Hepatocyte (in vitro differentiated cells): ENCODE measurements at regions not wholly inside any gene's neighbourhood (a gene's known extent, or its start where the extent isn't known, plus 50 kb on each side); places are given as distances from the start of the nearest gene placed in this dataset.

Experiments used
- DNase-seq: peaks from one replicate; pipeline ENCODE4 v3.0.0-alpha.2; 2016; ENCODE audit warnings: low spot score
- H2AFZ ChIP-seq: fragments of 200-600 bp; sonication (generic); 2 replicates; pipeline ENCODE4 v1.6.0; 2016; ENCODE audit warnings: antibody characterized with exemption, mild to moderate bottlenecking
- H3K27ac ChIP-seq: fragments of 200-600 bp; sonication (generic); 2 replicates; pipeline ENCODE4 v1.5.1; 2016; ENCODE audit warnings: mild to moderate bottlenecking
- H3K27me3 ChIP-seq: fragments of 200-600 bp; sonication (generic); 2 replicates; pipeline ENCODE4 v1.6.1; 2016
- H3K36me3 ChIP-seq: fragments of 200-600 bp; sonication (generic); replicated peaks from 2 replicates; pipeline ENCODE4 v1.5.1; 2016; ENCODE audit warnings: low read depth; ENCODE audit not compliant: insufficient read depth
- H3K4me1 ChIP-seq: fragments of 200-600 bp; sonication (generic); 2 replicates; pipeline ENCODE4 v1.5.1; 2016; ENCODE audit warnings: mild to moderate bottlenecking, moderate library complexity; ENCODE audit not compliant: insufficient read depth
- H3K4me2 ChIP-seq: fragments of 200-600 bp; sonication (generic); 2 replicates; pipeline ENCODE4 v1.6.0; 2016
- H3K4me3 ChIP-seq: fragments of 200-600 bp; sonication (generic); 2 replicates; pipeline ENCODE4 v1.5.1; 2016; ENCODE audit warnings: mild to moderate bottlenecking
- H3K79me2 ChIP-seq: fragments of 200-600 bp; sonication (generic); 2 replicates; pipeline ENCODE4 v1.6.0; 2017; ENCODE audit warnings: mild to moderate bottlenecking
- H3K9me2 ChIP-seq: fragments of 200-600 bp; sonication (generic); replicated peaks from 2 replicates; pipeline ENCODE4 v1.6.0; 2017; ENCODE audit warnings: mild to moderate bottlenecking; ENCODE audit not compliant: insufficient read depth
- H3K9me3 ChIP-seq: fragments of 200-600 bp; sonication (generic); 2 replicates; pipeline ENCODE4 v1.5.1; 2016; ENCODE audit warnings: low read depth, mild to moderate bottlenecking
- H4K20me1 ChIP-seq: fragments of 200-600 bp; sonication (generic); 2 replicates; pipeline ENCODE4 v1.6.0; 2016; ENCODE audit warnings: mild to moderate bottlenecking; ENCODE audit not compliant: insufficient read depth, poor library complexity, severe bottlenecking
- EZH2 ChIP-seq: fragments of 200-600 bp; sonication (generic); IDR thresholded peaks from 2 replicates; pipeline ENCODE4 v1.6.1; 2016; ENCODE audit warnings: antibody characterized with exemption, mild to moderate bottlenecking, borderline replicate concordance
- EZH2phosphoT487 ChIP-seq: fragments of 200-600 bp; sonication (generic); IDR thresholded peaks from one replicate; pipeline ENCODE4 v1.6.1; 2018; ENCODE audit warnings: antibody characterized with exemption, mild to moderate bottlenecking, low read depth, moderate library complexity; ENCODE audit not compliant: unreplicated experiment, severe bottlenecking
- WGBS: methylation state at CpG from one replicate; pipeline ENCODE4 v1.1.6; 2016; ENCODE audit warnings: low lambda C conversion rate; ENCODE audit errors: missing lambda C conversion rate; 5-methylcytosine and 5-hydroxymethylcytosine counted together
- TF ChIP-seq, protein P1 (sequence below): fragments of 200-600 bp; sonication (generic); IDR thresholded peaks from 2 replicates; pipeline ENCODE4 v1.5.1; 2016; ENCODE audit warnings: antibody characterized with exemption, mild to moderate bottlenecking; ENCODE audit not compliant: poor library complexity

DNA sequence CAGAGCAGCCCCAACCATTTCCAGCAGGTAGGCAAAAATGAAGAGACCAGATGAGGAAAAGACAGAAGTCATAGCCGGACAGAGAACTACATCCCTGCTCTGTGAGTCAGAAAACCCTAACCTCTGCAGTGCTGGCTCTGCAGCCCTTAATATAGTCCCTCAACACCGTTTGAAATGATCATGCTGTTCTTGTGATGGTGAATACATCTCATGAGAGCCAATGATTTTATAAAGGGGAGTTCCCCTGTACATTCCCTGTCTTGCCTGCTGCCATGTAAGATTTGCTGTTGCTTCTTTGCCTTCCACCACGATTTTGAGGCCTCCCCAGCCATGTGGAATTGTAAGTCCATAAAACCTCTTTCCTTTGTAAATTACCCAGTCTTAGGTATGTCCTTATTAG lies 216.8 kb upstream of the RFX3 start:
- Histone ChIP-seq H3K9me2 (no peaks in the 10 kb centered on the region), H3K79me2 (no peaks in the 10 kb centered on the region), H3K27ac (no peak overlapping the region), H3K27me3 (no peaks in the 10 kb centered on the region), H3K36me3 (no peaks in the 10 kb centered on the region), H3K9me3 (no peaks in the 10 kb centered on the region), H3K4me2 (no peak overlapping the region), H3K4me1 (no peaks in the 10 kb centered on the region), H4K20me1 (no peaks in the 10 kb centered on the region), H3K4me3 (no peak overlapping the region), H2AFZ (no peak overlapping the region)
- DNase-seq, result no peak
- WGBS, result 71% methylated on average over 3 of the region's 3 CpGs
- TF ChIP-seq, protein P1, sequence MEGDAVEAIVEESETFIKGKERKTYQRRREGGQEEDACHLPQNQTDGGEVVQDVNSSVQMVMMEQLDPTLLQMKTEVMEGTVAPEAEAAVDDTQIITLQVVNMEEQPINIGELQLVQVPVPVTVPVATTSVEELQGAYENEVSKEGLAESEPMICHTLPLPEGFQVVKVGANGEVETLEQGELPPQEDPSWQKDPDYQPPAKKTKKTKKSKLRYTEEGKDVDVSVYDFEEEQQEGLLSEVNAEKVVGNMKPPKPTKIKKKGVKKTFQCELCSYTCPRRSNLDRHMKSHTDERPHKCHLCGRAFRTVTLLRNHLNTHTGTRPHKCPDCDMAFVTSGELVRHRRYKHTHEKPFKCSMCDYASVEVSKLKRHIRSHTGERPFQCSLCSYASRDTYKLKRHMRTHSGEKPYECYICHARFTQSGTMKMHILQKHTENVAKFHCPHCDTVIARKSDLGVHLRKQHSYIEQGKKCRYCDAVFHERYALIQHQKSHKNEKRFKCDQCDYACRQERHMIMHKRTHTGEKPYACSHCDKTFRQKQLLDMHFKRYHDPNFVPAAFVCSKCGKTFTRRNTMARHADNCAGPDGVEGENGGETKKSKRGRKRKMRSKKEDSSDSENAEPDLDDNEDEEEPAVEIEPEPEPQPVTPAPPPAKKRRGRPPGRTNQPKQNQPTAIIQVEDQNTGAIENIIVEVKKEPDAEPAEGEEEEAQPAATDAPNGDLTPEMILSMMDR, result no peak
- no peak for TF ChIP-seq EZH2phosphoT487
- no peak for TF ChIP-seq EZH2

DNA sequence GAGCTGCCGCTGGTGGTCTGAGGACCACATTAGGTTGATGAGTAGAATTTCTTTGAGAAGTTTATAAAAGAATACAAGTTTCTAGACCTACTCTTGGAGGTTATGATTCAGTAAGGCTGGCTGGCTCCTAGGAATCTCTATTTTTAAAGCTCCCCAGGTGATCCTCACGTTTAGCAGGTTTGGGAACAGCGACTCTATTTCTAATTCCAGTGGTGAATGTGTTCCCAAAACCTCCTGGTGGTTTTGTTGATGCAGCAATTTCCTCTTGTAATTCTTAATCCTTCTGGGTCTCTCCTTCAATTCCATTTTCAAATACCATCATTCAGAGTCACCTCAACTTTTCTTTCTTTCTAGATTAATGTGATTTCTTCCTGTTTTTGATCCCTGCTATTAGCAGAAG lies 215.9 kb upstream of the RFX3 start:
- no peaks in the 10 kb centered on the region for H3K4me1 ChIP-seq
- 58% methylated on average over 3 of the region's 3 CpGs for WGBS

DNA sequence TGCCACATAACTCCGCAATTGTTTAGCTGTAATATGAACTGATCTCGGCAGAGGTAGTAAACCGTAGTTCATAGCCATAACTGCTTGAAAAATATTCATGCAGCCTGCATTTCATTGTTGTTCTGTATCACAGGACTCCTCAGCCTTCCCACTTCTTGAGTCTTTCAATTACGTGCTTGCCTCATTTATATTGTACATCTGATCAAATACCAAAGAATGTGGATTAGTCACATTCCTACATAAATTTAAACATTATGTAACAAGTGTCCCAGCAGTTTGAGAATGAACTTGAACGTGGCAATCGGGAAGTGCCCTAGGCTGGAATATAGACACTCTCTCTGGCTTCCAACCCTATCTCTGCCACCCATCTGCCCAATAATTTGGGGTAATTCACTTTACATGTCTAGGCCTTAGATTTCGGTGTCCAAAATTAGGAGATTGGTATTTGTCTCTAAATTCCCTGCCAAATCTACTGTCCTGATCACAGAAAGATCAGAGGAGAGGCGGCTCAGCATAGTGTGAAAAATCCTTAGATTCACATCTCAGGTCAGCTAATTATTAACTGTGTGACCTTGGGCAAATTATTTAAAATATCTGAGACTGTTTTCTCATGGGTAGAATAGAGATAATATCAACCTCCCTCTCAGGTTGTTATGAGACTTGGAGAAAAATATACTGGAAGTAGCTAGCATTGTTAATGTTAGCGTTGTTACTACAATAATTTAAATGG lies 215.1 kb upstream of the RFX3 start:
- Histone ChIP-seq H3K9me3 (no peaks in the 10 kb centered on the region), H3K36me3 (no peaks in the 10 kb centered on the region), H3K4me3 (no peak overlapping the region), H3K79me2 (no peaks in the 10 kb centered on the region), H3K4me2 (peak overlapping the region; percentile 24), H2AFZ (no peak overlapping the region), H3K9me2 (no peaks in the 10 kb centered on the region), H3K4me1 (no peaks in the 10 kb centered on the region), H3K27me3 (no peaks in the 10 kb centered on the region), H3K27ac (no peak overlapping the region), H4K20me1 (no peaks in the 10 kb centered on the region)
- WGBS, result 72% methylated on average over 9 of the region's 9 CpGs
- DNase-seq, result no peak
- TF ChIP-seq EZH2phosphoT487, result no peak
- TF ChIP-seq, protein P1, result no peak
- TF ChIP-seq EZH2, result no peak

More for the DNA sequence above, 215.9 kb upstream of the RFX3 start:
- Histone ChIP-seq H3K9me2 (no peaks in the 10 kb centered on the region), H3K36me3 (no peaks in the 10 kb centered on the region), H3K4me3 (no peak overlapping the region), H3K4me2 (no peak overlapping the region), H3K27me3 (no peaks in the 10 kb centered on the region), H3K27ac (no peak overlapping the region), H3K9me3 (no peaks in the 10 kb centered on the region), H3K79me2 (no peaks in the 10 kb centered on the region), H4K20me1 (no peaks in the 10 kb centered on the region), H2AFZ (peak overlapping the region; percentile 39)
- DNase-seq, result no peak
- TF ChIP-seq EZH2 (no peak), EZH2phosphoT487 (no peak)
- TF ChIP-seq, protein P1, result no peak
